Keratinocyte (primary cell): ENCODE measurements at regions not wholly inside any gene's neighbourhood (a gene's known extent, or its start where the extent isn't known, plus 50 kb on each side); places are given as distances from the start of the nearest gene placed in this dataset.

Experiments
- EZH2 ChIP-seq: IDR thresholded peaks from one replicate; pipeline ENCODE4 v1.6.1; 2012; ENCODE audit warnings: inconsistent platforms, mild to moderate bottlenecking, low read length, moderate library complexity
- TF ChIP-seq, protein P1 (sequence below), 3 experiments: IDR thresholded peaks in 1 of 3; conservative IDR thresholded peaks in 1 of 3; optimal IDR thresholded peaks in 1 of 3; 2 replicates in 2 of 3; 3 replicates in 1 of 3; pipeline versions ENCODE3 to v1.5.1; 2011; ENCODE audit warnings: low read length in 3 of 3, mild to moderate bottlenecking in 3 of 3, moderate library complexity in 2 of 3, control low read depth in 1 of 3, inconsistent platforms in 1 of 3; ENCODE audit not compliant: insufficient read depth in 2 of 3; ENCODE audit errors: extremely low read depth in 1 of 3

DNA sequence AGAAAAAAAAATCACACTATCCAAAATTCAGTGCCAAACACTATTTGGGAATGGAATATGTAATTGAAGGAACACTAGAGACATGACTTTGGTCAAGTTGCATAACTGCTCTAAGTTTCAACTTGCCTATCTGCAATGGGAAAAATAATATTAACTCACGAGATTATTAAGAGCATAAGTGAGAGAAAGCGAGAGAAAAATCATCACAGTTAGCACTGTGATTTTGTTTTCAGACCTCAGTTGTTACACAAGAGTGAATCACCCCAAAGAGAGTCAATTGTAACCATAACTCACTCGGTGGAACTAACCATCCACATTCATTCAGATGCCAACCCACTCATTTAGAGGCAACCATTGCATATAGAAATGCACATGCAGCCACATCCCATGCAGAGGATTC lies 147.1 kb downstream of the NHLRC3 start:
- TF ChIP-seq, protein P1, sequence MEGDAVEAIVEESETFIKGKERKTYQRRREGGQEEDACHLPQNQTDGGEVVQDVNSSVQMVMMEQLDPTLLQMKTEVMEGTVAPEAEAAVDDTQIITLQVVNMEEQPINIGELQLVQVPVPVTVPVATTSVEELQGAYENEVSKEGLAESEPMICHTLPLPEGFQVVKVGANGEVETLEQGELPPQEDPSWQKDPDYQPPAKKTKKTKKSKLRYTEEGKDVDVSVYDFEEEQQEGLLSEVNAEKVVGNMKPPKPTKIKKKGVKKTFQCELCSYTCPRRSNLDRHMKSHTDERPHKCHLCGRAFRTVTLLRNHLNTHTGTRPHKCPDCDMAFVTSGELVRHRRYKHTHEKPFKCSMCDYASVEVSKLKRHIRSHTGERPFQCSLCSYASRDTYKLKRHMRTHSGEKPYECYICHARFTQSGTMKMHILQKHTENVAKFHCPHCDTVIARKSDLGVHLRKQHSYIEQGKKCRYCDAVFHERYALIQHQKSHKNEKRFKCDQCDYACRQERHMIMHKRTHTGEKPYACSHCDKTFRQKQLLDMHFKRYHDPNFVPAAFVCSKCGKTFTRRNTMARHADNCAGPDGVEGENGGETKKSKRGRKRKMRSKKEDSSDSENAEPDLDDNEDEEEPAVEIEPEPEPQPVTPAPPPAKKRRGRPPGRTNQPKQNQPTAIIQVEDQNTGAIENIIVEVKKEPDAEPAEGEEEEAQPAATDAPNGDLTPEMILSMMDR (optimal IDR thresholded peaks at IDR 0.05 in 1 of 3, IDR thresholded peaks at IDR 0.05 in 1 of 3, conservative IDR thresholded peaks at IDR 0.05 in 1 of 3; ENCODE audit: extremely low read depth in 1 of 3, insufficient read depth in 2 of 3, low read length in 3 of 3) = no peak
- no peak for TF ChIP-seq EZH2
